H9 (cell line): ENCODE measurements at regions not wholly inside any gene's neighbourhood (a gene's known extent, or its start where the extent isn't known, plus 50 kb on each side); places are given as distances from the start of the nearest gene placed in this dataset.

ENCODE experiments used
- DNase-seq: peaks from one replicate; pipeline ENCODE4 v3.0.0-alpha.2; 2017
- H2AFZ ChIP-seq: one replicate; pipeline ENCODE4 v1.6.1; 2013; ENCODE audit warnings: mild to moderate bottlenecking, low read length, control low read depth, moderate library complexity
- H2AK5ac ChIP-seq: 2 replicates; pipeline ENCODE4 v1.6.1; 2013; ENCODE audit warnings: low read length, control low read depth, mixed read lengths; ENCODE audit not compliant: insufficient read length
- H2BK120ac ChIP-seq: one replicate; pipeline ENCODE4 v1.6.1; 2013; ENCODE audit warnings: low read depth, mild to moderate bottlenecking, low read length, control low read depth, inconsistent platforms; ENCODE audit not compliant: poor library complexity, severe bottlenecking
- H2BK12ac ChIP-seq: 2 replicates; pipeline ENCODE4 v1.6.1; 2013; ENCODE audit warnings: low read length, control low read depth, mixed read lengths, low read depth; ENCODE audit not compliant: insufficient read length
- H2BK15ac ChIP-seq: 2 replicates; pipeline ENCODE4 v1.6.1; 2013; ENCODE audit warnings: low read depth, low read length, control low read depth
- H2BK20ac ChIP-seq: one replicate; pipeline ENCODE4 v1.6.1; 2013; ENCODE audit warnings: low read depth, mild to moderate bottlenecking, low read length, control low read depth, inconsistent platforms; ENCODE audit not compliant: poor library complexity, severe bottlenecking
- H2BK5ac ChIP-seq: 2 replicates; pipeline ENCODE4 v1.6.1; 2013; ENCODE audit warnings: low read length, control low read depth, mixed read lengths; ENCODE audit not compliant: insufficient read length
- H3K14ac ChIP-seq: 2 replicates; pipeline ENCODE4 v1.6.1; 2013; ENCODE audit warnings: low read length, control low read depth; ENCODE audit not compliant: insufficient read depth
- H3K18ac ChIP-seq: 2 replicates; pipeline ENCODE4 v1.6.1; 2013; ENCODE audit warnings: low read depth, mild to moderate bottlenecking, mixed read lengths, low read length, control low read depth; ENCODE audit not compliant: insufficient read length
- H3K23ac ChIP-seq: 2 replicates; pipeline ENCODE4 v1.6.1; 2013; ENCODE audit warnings: low read length, control low read depth, mixed read lengths, low read depth; ENCODE audit not compliant: insufficient read length
- H3K23me2 ChIP-seq: 2 replicates; pipeline ENCODE4 v1.6.1; 2013; ENCODE audit warnings: low read depth, mild to moderate bottlenecking, mixed read lengths, low read length, control low read depth; ENCODE audit not compliant: insufficient read length, poor library complexity, severe bottlenecking
- H3K27ac ChIP-seq: 2 replicates; pipeline ENCODE4 v1.5.1; 2013; ENCODE audit warnings: low read length, control low read depth, mixed read lengths, low read depth; ENCODE audit not compliant: insufficient read length
- H3K27me3 ChIP-seq: 2 replicates; pipeline ENCODE4 v1.6.1; 2013; ENCODE audit warnings: low read length, control low read depth, inconsistent platforms; ENCODE audit not compliant: insufficient read depth
- H3K4ac ChIP-seq: 2 replicates; pipeline ENCODE4 v1.6.1; 2013; ENCODE audit warnings: low read depth, mild to moderate bottlenecking, control low read depth, inconsistent platforms, low read length, moderate library complexity
- H3K4me1 ChIP-seq: 2 replicates; pipeline ENCODE4 v1.6.1; 2013; ENCODE audit warnings: low read length, control low read depth, inconsistent platforms; ENCODE audit not compliant: insufficient read depth
- H3K4me2 ChIP-seq: 2 replicates; pipeline ENCODE4 v1.6.1; 2013; ENCODE audit warnings: low read length, control low read depth, mixed read lengths; ENCODE audit not compliant: insufficient read length, insufficient read depth
- H3K56ac ChIP-seq: 2 replicates; pipeline ENCODE4 v1.6.1; 2013; ENCODE audit warnings: low read depth, mild to moderate bottlenecking, mixed read lengths, low read length, control low read depth; ENCODE audit not compliant: insufficient read length
- H3K79me1 ChIP-seq: 2 replicates; pipeline ENCODE4 v1.6.1; 2013; ENCODE audit warnings: low read depth, mild to moderate bottlenecking, moderate library complexity, low read length, control low read depth, inconsistent platforms; ENCODE audit not compliant: insufficient read depth, poor library complexity, severe bottlenecking
- H3K79me2 ChIP-seq: 2 replicates; pipeline ENCODE4 v1.6.1; 2013; ENCODE audit warnings: low read length, control low read depth, inconsistent platforms; ENCODE audit not compliant: insufficient read depth
- H3K9ac ChIP-seq: 2 replicates; pipeline ENCODE4 v1.6.1; 2013; ENCODE audit warnings: low read length, control low read depth, mixed read lengths; ENCODE audit not compliant: insufficient read length; ENCODE audit errors: extremely low read depth
- H3K9me3 ChIP-seq: one replicate; pipeline ENCODE4 v1.6.1; 2013; ENCODE audit warnings: low read depth, low read length, inconsistent platforms; ENCODE audit not compliant: control insufficient read depth
- H3T11ph ChIP-seq: one replicate; pipeline ENCODE4 v1.6.1; 2013; ENCODE audit warnings: mild to moderate bottlenecking, low read length, control low read depth, inconsistent platforms
- H4K20me1 ChIP-seq: one replicate; pipeline ENCODE4 v1.6.1; 2013; ENCODE audit not compliant: control insufficient read depth, insufficient read length, insufficient read depth
- H4K5ac ChIP-seq: 2 replicates; pipeline ENCODE4 v1.6.1; 2013; ENCODE audit warnings: low read depth, mild to moderate bottlenecking, mixed read lengths, low read length, control low read depth; ENCODE audit not compliant: insufficient read length
- H4K8ac ChIP-seq: replicated peaks from 2 replicates; pipeline ENCODE4 v1.6.1; 2013; ENCODE audit warnings: low read length, control low read depth, mixed read lengths, low read depth; ENCODE audit not compliant: insufficient read length
- H4K91ac ChIP-seq: 2 replicates; pipeline ENCODE4 v1.6.1; 2013; ENCODE audit warnings: low read depth, mild to moderate bottlenecking, moderate library complexity, mixed read lengths, low read length, control low read depth; ENCODE audit not compliant: insufficient read length
- H3K27ac Mint-ChIP-seq, 3 experiments: 2 replicates in 2 of 3; 3 replicates in 1 of 3; pipeline ENCODE4 v1.8.0; 2020 to 2021; ENCODE audit warnings: mixed read lengths in 3 of 3, mild to moderate bottlenecking in 1 of 3, moderate library complexity in 1 of 3
- H3K27me3 Mint-ChIP-seq: 2 replicates; pipeline ENCODE4 v1.8.0; 2021; ENCODE audit warnings: low read depth, mild to moderate bottlenecking, moderate library complexity, mixed read lengths
- H3K36me3 Mint-ChIP-seq, 3 experiments: 2 replicates in 2 of 3; 3 replicates in 1 of 3; pipeline ENCODE4 v1.8.0; 2020 to 2021; ENCODE audit warnings: low read depth in 3 of 3, mixed read lengths in 3 of 3; ENCODE audit not compliant: insufficient read depth in 1 of 3
- H3K4me1 Mint-ChIP-seq, 2 experiments: 2 replicates each; pipeline ENCODE4 v1.8.0; 2020; ENCODE audit warnings: mixed read lengths in 2 of 2
- H3K4me3 Mint-ChIP-seq, 2 experiments: 2 replicates in 1 of 2; 3 replicates in 1 of 2; pipeline ENCODE4 v1.8.0; 2020 to 2021; ENCODE audit warnings: mild to moderate bottlenecking in 2 of 2, mixed read lengths in 2 of 2, moderate library complexity in 1 of 2
- H3K9me3 Mint-ChIP-seq, 2 experiments: 2 replicates in 1 of 2; 3 replicates in 1 of 2; pipeline ENCODE4 v1.8.0; 2020; ENCODE audit warnings: mild to moderate bottlenecking in 2 of 2, mixed read lengths in 2 of 2, moderate library complexity in 1 of 2
- TF ChIP-seq, protein P1 (sequence below): fragments of 200-600 bp; sonication (generic); conservative IDR thresholded peaks from 3 replicates; pipeline ENCODE4 v1.8.0; 2021; ENCODE audit warnings: antibody characterized with exemption, mild to moderate bottlenecking

DNA sequence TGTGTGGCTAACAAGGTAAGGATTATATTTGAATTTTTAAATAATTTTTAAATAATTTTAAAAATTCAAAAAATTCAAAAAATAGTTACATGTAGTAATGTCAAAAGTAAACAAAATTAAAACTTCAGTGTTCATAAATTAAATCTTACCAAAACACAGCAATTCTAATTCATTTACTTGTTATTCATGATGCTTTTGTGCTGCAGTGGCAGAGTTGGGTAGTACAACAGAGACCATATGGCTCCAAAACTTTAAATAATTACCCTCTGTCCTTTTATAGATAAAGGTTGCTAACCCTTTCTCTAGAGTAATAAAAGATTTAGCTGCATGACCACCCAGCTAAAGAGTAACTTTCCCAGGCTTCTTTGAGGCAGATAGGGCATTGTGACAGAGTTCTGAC lies 1355.6 kb downstream of the FSTL5 start:
- H4K5ac ChIP-seq = no peak overlapping the region
- no peaks in the 10 kb centered on the region for H4K20me1 ChIP-seq
- no peak overlapping the region for H3K18ac ChIP-seq
- H3K14ac ChIP-seq = no peak overlapping the region
- H3K23ac ChIP-seq = no peak overlapping the region
- no peak overlapping the region for H2AK5ac ChIP-seq
- H3K36me3 Mint-ChIP-seq = no peaks in the 10 kb centered on the region
- H3K4me1 Mint-ChIP-seq = no peaks in the 10 kb centered on the region
- H3K9me3 Mint-ChIP-seq = no peaks in the 10 kb centered on the region
- no peaks in the 10 kb centered on the region for H3K9me3 ChIP-seq
- no peak overlapping the region for H2AFZ ChIP-seq
- no peak for DNase-seq
- H2BK120ac ChIP-seq = no peak overlapping the region
- no peak overlapping the region for H2BK20ac ChIP-seq
- no peak overlapping the region for H3K56ac ChIP-seq
- H3K4me2 ChIP-seq = no peak overlapping the region
- H4K8ac ChIP-seq = no peak overlapping the region
- H2BK5ac ChIP-seq = no peak overlapping the region
- H3K4me1 ChIP-seq = no peaks in the 10 kb centered on the region
- H2BK15ac ChIP-seq = no peak overlapping the region
- TF ChIP-seq, protein P1, sequence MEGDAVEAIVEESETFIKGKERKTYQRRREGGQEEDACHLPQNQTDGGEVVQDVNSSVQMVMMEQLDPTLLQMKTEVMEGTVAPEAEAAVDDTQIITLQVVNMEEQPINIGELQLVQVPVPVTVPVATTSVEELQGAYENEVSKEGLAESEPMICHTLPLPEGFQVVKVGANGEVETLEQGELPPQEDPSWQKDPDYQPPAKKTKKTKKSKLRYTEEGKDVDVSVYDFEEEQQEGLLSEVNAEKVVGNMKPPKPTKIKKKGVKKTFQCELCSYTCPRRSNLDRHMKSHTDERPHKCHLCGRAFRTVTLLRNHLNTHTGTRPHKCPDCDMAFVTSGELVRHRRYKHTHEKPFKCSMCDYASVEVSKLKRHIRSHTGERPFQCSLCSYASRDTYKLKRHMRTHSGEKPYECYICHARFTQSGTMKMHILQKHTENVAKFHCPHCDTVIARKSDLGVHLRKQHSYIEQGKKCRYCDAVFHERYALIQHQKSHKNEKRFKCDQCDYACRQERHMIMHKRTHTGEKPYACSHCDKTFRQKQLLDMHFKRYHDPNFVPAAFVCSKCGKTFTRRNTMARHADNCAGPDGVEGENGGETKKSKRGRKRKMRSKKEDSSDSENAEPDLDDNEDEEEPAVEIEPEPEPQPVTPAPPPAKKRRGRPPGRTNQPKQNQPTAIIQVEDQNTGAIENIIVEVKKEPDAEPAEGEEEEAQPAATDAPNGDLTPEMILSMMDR = peak; percentile 44; the same call in 2 of the 3 replicates
- no peak overlapping the region for H2BK12ac ChIP-seq
- H3K27ac Mint-ChIP-seq = no peak overlapping the region
- no peak overlapping the region for H3K4ac ChIP-seq
- H3K79me1 ChIP-seq = no peaks in the 10 kb centered on the region
- H3K23me2 ChIP-seq = no peaks in the 10 kb centered on the region
- H3K27me3 ChIP-seq = no peaks in the 10 kb centered on the region
- H3K79me2 ChIP-seq = no peaks in the 10 kb centered on the region
- no peaks in the 10 kb centered on the region for H3K27me3 Mint-ChIP-seq
- H3K27ac ChIP-seq = no peak overlapping the region
- H3K9ac ChIP-seq = no peak overlapping the region
- no peak overlapping the region for H3T11ph ChIP-seq
- H3K4me3 Mint-ChIP-seq = no peak overlapping the region
- no peak overlapping the region for H4K91ac ChIP-seq
